Spleen (tissue), 7 donors: ENCODE measurements at regions not wholly inside any gene's neighbourhood (a gene's known extent, or its start where the extent isn't known, plus 50 kb on each side); places are given as distances from the start of the nearest gene placed in this dataset.

Experiments
- CTCF ChIP-seq, 11 experiments: fragments of 200-600 bp in 7 of 11; fragments of 450-650 bp in 4 of 11; sonication (generic) in 4 of 11; IDR thresholded peaks in 8 of 11; conservative IDR thresholded peaks in 3 of 11; 1 replicate in 7 of 11; 2 replicates in 4 of 11; pipeline versions ENCODE4 v1.4.0 to v1.8.0; 2016 to 2021; ENCODE audit warnings: antibody characterized with exemption in 11 of 11, inconsistent platforms in 4 of 11, mild to moderate bottlenecking in 1 of 11
- POLR2AphosphoS5 ChIP-seq, 3 donors: sonication (generic); formaldehyde crosslinking; IDR thresholded peaks; one replicate each; pipeline ENCODE4 v1.5.1; 2017; ENCODE audit warnings: antibody characterized with exemption in 3 of 3
- donor health status: DM: no; HTN: no; CAD: no; lungs with moderate emphysema.
- donor health status: DM: no; HTN: no; CAD: no.
- donor health status: DM: no; HTN: no; CAD: no.

- no peak for TF ChIP-seq CTCF (IDR thresholded peaks at IDR 0.05 in 8 of 11, conservative IDR thresholded peaks at IDR 0.05 in 3 of 11)
- TF ChIP-seq POLR2AphosphoS5 (IDR thresholded peaks at IDR 0.05), result no peak
These were observed 497.1 kb upstream of the EDIL3 start for GRCh38 chr5:84881737-84882136.
